Coronary artery (tissue), 2 donors: ENCODE measurements at regions not wholly inside any gene's neighbourhood (a gene's known extent, or its start where the extent isn't known, plus 50 kb on each side); places are given as distances from the start of the nearest gene placed in this dataset.

Experiments
- DNase-seq: peaks from one replicate; pipeline ENCODE4 v3.0.0-alpha.2; 2017; ENCODE audit warnings: low spot score
- H3K27ac ChIP-seq, 2 donors: fragments of 200-600 bp; sonication (generic); one replicate each; pipeline ENCODE4 v1.5.1; 2016 to 2019
- H3K4me3 ChIP-seq: fragments of 200-600 bp; sonication (generic); 2 replicates; pipeline ENCODE4 v1.5.1; 2016; ENCODE audit warnings: mild to moderate bottlenecking, moderate library complexity
- TF ChIP-seq, protein P1 (sequence below): fragments of 200-600 bp; sonication (generic); IDR thresholded peaks from one replicate; pipeline ENCODE4 v1.5.1; 2019; ENCODE audit warnings: antibody characterized with exemption

DNA sequence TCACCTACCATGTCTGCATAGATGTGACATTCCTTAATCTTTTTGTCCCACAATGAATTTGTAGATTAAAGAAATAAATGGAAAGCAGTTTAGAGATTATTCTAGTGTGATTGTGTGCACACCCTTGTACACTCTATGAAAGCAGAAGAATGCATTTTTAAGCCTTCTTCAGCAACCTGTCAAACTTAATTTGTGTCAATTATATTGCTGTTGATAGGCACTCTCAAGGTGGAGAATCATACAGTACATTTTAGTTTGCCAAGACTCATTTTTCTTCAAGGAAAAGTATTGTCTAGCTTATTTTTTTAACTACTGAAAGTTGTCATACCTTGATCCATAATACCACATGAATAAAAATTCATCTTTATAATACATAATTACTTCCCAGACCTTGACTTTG is 1898.9 kb downstream of the OLFM4 start:
- no peak for DNase-seq
- Histone ChIP-seq H3K4me3 (no peak overlapping the region), H3K27ac (no peak overlapping the region)
- TF ChIP-seq, protein P1, sequence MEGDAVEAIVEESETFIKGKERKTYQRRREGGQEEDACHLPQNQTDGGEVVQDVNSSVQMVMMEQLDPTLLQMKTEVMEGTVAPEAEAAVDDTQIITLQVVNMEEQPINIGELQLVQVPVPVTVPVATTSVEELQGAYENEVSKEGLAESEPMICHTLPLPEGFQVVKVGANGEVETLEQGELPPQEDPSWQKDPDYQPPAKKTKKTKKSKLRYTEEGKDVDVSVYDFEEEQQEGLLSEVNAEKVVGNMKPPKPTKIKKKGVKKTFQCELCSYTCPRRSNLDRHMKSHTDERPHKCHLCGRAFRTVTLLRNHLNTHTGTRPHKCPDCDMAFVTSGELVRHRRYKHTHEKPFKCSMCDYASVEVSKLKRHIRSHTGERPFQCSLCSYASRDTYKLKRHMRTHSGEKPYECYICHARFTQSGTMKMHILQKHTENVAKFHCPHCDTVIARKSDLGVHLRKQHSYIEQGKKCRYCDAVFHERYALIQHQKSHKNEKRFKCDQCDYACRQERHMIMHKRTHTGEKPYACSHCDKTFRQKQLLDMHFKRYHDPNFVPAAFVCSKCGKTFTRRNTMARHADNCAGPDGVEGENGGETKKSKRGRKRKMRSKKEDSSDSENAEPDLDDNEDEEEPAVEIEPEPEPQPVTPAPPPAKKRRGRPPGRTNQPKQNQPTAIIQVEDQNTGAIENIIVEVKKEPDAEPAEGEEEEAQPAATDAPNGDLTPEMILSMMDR, result no peak

DNA sequence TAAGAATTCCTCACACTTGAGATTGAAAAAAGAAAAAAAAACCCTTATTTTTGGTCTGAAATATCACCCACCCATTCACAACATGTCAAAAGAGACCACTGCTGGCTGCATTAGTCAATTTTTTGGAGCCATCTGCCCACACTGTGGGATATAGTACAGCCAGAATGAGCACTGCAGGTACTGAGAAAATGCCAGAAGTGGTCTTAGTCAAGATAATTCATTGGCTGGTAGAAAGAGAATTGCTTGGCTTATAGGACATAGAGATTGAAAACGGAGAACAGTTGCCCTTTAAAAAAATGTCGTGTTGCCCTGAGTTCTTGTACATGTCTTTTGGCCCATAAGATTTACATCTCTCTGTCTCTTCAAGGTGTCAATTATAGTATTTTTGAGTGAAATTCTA is 1899.5 kb downstream of the OLFM4 start:
- Histone ChIP-seq H3K4me3 (no peak overlapping the region), H3K27ac (no peak overlapping the region)
- TF ChIP-seq, protein P1, result no peak
- no peak for DNase-seq

DNA sequence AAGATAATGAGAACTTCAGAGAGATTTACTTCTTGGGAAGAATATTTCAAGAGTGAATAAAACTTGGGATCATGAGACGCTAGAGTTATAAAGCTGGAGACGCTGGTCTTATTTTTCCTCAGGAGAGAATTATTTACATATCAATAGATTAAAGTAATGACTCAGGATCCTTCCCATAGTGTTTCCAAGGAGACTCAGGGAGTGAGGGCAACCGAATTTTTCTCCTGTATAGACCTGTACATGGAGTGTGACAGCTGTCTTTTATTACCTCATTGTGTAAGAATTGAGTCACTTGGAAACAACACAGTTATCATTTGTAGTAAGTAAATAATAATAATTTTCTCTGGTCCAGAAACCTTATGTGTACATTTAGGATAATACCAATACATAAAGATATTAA is 1905.5 kb downstream of the OLFM4 start:
- H3K4me3 ChIP-seq, result no peak overlapping the region
- H3K27ac ChIP-seq, result no peak overlapping the region
- TF ChIP-seq, protein P1, result no peak
- no peak for DNase-seq

DNA sequence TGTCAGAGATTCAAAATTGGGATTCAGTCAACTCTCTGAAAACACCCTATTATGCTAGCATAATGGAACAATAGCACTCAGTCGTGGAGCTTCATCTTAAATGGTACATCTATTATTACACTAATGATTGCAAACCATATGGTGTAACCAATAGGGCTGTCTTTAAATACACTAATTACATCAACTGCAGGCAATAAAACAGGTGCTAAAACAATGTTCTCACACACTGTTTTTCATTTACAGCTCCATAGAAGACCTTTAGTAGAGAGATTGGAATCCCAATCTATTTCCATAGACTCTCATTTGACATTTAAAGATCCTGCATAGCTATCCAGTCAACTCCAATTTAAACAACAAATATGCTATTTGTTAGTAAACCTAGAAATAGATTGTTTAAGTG is 1917.4 kb downstream of the OLFM4 start:
- DNase-seq, result no peak
- Histone ChIP-seq H3K27ac (no peak overlapping the region), H3K4me3 (no peak overlapping the region)
- TF ChIP-seq, protein P1, result no peak

DNA sequence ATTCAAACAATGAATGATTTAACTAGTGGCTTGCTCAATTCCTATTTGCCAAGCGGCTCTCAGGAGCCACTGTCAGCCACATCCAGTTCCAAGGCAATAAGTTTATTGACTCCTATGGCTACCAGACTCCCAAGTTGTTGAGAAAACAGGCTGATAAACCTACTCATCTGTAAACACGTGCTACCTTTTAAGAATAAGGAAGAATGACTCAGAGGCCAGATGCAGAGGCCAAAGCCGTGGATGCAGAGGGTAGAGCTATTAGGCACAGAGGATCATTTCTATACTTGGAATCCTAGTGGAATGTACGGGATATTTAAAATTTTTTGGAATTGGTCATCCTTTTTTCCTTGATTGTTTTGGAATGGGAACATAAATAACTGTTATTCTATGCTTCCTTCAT is 1921.1 kb downstream of the OLFM4 start:
- H3K4me3 ChIP-seq, result no peak overlapping the region
- no peak for DNase-seq
- TF ChIP-seq, protein P1, result no peak
- no peak overlapping the region for H3K27ac ChIP-seq

DNA sequence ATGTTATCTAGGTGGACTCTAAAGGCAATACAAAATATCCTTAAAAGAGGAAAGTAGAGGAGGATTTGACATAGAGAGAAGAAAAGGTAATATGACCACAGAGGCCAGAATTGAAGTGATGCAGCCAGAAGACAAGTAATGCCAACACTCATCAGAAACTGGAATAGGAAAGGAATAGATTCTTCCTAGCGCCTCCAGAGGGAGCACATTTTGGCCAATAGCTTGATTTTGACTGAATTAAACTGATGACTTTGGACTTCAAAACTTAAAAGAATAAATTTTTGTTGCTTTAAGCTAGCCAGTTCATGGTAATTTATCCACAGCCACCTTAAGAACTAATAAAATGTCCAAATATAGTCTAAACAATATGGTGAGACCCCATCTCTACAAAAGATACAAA is 1921.9 kb downstream of the OLFM4 start:
- DNase-seq, result no peak
- TF ChIP-seq, protein P1, result no peak
- Histone ChIP-seq H3K27ac (no peak overlapping the region), H3K4me3 (no peak overlapping the region)

DNA sequence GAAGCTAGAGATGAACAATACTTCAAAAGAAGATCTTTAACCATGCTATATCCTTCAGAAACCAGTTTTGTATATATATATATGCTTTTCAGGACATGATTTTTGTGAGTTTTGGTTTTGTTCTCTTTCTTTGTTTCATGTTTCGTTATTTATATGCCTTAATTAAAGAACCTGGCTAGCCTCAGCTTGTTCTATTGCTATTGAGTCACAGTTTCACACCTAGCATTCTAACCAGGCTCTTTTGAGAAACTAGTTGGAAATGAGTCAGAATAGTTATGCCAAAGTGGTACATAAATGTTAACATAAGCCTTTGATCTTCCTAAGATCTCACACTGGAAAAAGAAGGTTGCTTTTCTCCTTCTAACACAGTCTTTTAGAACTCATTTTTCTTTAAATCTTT is 1925.2 kb downstream of the OLFM4 start:
- Histone ChIP-seq H3K27ac (no peak overlapping the region), H3K4me3 (no peak overlapping the region)
- TF ChIP-seq, protein P1, result no peak
- no peak for DNase-seq
